ENCODE measurements at regions not wholly inside any gene's neighbourhood (a gene's known extent, or its start where the extent isn't known, plus 50 kb on each side); places are given as distances from the start of the nearest gene placed in this dataset.

DNA sequence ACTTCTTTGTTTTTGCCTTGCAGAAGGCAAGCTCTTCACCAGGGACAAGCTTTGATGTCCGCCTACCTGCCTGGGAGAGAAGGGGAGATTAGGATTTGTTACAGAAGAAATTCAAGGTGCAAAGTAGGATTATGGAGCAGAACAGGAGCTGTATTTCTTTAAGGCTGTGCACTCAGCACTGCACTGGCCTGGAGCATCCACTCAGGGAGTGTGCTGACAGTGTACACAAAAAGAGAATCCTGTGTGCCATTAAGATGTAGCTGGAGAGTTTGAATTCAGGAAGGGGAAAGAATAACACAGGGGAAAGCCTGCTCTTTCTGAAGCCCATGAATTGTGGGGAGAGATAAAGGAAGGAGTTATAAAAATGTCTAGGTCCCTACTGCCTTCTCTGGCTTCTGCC, 137.7 kb upstream of the ETS2 start:
- DNase-seq (ENCODE audit: low read depth), result no peak
- TF ChIP-seq, protein P1, sequence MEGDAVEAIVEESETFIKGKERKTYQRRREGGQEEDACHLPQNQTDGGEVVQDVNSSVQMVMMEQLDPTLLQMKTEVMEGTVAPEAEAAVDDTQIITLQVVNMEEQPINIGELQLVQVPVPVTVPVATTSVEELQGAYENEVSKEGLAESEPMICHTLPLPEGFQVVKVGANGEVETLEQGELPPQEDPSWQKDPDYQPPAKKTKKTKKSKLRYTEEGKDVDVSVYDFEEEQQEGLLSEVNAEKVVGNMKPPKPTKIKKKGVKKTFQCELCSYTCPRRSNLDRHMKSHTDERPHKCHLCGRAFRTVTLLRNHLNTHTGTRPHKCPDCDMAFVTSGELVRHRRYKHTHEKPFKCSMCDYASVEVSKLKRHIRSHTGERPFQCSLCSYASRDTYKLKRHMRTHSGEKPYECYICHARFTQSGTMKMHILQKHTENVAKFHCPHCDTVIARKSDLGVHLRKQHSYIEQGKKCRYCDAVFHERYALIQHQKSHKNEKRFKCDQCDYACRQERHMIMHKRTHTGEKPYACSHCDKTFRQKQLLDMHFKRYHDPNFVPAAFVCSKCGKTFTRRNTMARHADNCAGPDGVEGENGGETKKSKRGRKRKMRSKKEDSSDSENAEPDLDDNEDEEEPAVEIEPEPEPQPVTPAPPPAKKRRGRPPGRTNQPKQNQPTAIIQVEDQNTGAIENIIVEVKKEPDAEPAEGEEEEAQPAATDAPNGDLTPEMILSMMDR (conservative IDR thresholded peaks at IDR 0.05; ENCODE audit: low read depth, low read length), result no peak
- H3K4me3 ChIP-seq (ENCODE audit: low read depth, low read length), result no peak overlapping the region

DNA sequence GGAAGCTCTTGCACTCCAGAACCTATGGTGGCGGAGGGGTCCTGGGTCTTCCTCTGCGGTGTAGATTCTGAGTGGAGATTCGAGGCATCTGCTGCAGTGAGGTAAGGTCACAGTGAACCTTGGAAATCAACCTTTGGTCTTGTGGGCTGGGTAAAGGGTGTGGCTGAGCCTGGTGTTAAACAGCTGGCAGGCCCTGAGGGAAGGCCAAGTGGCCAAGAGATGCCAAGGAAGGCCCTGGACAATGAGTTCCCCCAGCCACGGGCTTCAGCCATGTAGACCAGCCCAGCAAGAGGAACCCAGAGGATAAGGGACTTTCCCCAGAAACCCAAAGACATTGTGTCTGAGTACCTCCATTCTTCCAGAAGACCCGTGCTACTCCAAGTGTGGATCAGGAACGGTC, 137.2 kb upstream of the ETS2 start:
- TF ChIP-seq, protein P1 (conservative IDR thresholded peaks at IDR 0.05; ENCODE audit: low read depth, low read length), result no peak
- DNase-seq (ENCODE audit: low read depth), result no peak
- no peak overlapping the region for H3K4me3 ChIP-seq (ENCODE audit: low read depth, low read length)

DNA sequence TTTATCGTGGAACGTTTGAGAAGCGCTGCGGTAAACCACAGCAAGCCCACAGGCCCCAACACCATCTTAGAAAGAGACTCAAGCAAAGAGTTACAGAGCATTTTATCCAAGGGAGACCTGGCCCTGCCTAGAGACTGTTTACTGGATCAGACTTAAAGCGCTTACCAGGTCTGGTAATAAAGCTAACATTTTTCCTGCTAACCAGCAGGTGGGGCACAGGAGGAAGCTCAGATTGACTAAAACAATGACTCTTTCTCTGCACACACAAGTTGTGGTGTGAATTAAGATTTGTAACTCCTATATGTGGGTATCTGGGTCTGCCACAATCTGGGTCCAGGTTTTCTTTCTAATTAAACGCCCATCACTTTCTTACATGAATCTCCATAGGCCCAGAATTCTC, 136.5 kb upstream of the ETS2 start:
- TF ChIP-seq, protein P1 (conservative IDR thresholded peaks at IDR 0.05; ENCODE audit: low read depth, low read length), result peak; percentile 76
- no peak overlapping the region for H3K4me3 ChIP-seq (ENCODE audit: low read depth, low read length)
- peak; percentile 69 for DNase-seq (ENCODE audit: low read depth)

DNA sequence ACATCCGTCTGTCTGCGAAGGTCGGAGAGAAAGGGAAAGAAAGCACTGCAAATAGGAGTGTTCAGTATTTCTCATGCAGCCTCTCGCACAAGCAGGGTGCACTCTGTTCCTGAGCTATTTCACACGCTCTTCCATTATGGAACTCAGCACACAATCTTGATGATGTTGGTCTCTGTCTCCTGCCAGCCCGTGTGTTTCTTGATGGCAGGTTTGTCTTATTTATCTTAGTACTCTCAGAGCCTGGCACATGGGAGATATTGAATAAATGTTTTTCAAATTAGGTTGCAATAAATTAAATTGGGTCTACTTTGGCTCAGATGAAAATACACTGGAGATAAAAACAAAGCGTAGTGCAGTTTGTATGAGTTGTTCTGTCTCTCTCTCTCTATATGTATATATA, 134.9 kb upstream of the ETS2 start:
- TF ChIP-seq, protein P1 (conservative IDR thresholded peaks at IDR 0.05; ENCODE audit: low read depth, low read length), result no peak
- H3K4me3 ChIP-seq (ENCODE audit: low read depth, low read length), result no peak overlapping the region
- DNase-seq (ENCODE audit: low read depth), result no peak

DNA sequence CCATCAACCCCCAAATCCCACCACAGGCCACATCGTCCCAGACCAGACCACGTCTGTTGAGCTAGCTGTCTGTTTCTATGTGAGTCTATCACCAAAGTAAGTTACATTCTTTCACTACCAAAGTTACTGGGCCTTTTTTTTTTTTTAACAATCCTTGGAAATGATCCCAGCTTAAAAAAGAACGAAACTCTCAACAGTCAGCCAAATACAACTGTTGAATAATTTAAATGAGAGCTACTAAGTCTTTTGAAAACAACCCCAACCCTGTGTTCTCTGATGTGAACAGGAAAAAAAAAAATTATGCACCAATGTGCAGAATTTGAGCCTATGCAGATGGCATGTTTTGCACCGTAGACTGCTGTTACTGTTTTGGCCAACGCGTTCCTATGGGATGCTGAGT, 134.0 kb upstream of the ETS2 start:
- H3K4me3 ChIP-seq (ENCODE audit: low read depth, low read length), result no peak overlapping the region
- TF ChIP-seq, protein P1 (conservative IDR thresholded peaks at IDR 0.05; ENCODE audit: low read depth, low read length), result no peak
- DNase-seq (ENCODE audit: low read depth), result peak; percentile 52

DNA sequence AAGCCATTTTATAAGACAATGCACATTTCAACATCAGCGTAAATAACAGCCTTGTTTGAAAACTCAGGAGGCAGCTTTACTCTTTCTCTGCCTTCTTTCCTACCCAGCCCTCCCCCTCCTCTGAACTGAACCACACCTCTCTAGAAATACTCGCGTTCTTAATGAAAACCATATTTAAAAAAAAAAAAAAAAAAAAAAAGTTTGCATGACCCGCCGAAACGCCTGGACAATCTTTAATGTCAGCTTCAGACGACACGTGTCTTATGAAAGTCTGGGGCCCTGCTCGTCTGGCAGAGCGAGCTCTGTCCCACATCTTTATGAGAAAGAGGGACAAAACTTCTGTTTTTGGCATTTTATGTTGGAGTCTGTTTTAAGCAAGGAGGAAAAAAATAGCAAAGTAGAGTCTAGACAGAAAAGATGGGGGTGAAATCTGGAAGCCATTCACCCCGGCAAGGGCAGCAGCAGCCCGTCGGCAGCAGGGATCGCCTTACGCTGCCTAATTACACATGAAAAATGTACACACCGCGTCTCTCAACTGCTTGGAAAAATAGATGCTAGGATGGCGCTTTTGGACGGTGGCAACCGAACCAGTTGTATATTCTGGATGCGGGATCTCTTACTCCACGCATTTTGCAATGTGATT, 130.4 kb upstream of the ETS2 start:
- no peak overlapping the region for H3K4me3 ChIP-seq (ENCODE audit: low read depth, low read length)
- DNase-seq (ENCODE audit: low read depth), result no peak
- TF ChIP-seq, protein P1 (conservative IDR thresholded peaks at IDR 0.05; ENCODE audit: low read depth, low read length), result no peak

DNA sequence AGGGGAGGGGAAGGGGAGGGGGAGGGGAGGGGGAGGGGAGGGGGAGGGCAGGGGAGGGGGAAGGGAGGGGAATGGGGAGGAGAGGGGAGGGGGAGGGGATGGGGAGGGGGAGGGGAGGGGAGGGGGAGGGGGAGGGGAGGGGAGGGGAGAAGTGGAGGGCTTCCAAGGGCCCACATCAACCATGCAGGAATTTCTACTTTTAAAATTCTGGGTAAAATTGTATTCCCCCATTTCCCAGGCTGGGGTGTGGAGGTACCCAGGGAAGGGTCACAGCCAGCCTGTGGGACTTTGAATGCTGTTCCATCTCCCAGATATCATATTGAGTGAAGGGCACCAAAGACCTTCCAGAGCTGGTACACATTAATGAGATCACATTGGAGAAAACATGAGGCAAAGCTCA, 126.9 kb upstream of the ETS2 start:
- TF ChIP-seq, protein P1 (conservative IDR thresholded peaks at IDR 0.05; ENCODE audit: low read depth, low read length), result no peak
- DNase-seq (ENCODE audit: low read depth), result no peak
- no peak overlapping the region for H3K4me3 ChIP-seq (ENCODE audit: low read depth, low read length)
